Tibial nerve (tissue), 4 donors: ENCODE measurements at regions not wholly inside any gene's neighbourhood (a gene's known extent, or its start where the extent isn't known, plus 50 kb on each side); places are given as distances from the start of the nearest gene placed in this dataset.

Experiments
- CTCF ChIP-seq, 5 experiments: fragments of 200-600 bp in 3 of 5; fragments of 450-650 bp in 2 of 5; sonication (generic) in 3 of 5; IDR thresholded peaks; one replicate each; pipeline ENCODE4 v1.5.1; 2016 to 2019; ENCODE audit warnings: antibody characterized with exemption in 5 of 5, mild to moderate bottlenecking in 3 of 5, moderate library complexity in 2 of 5
- EP300 ChIP-seq, 2 donors: sonication (generic); formaldehyde crosslinking; IDR thresholded peaks; one replicate each; pipeline ENCODE4 v1.6.1; 2017; ENCODE audit warnings: antibody characterized with exemption in 2 of 2, mild to moderate bottlenecking in 1 of 2

- TF ChIP-seq CTCF (IDR thresholded peaks at IDR 0.05) = no peak
- TF ChIP-seq EP300 (IDR thresholded peaks at IDR 0.05) = no peak
These were observed 349.9 kb downstream of the EFNA5 start for GRCh38 chr5:107320846-107321245.
